ENCODE measurements at regions not wholly inside any gene's neighbourhood (a gene's known extent, or its start where the extent isn't known, plus 50 kb on each side); places are given as distances from the start of the nearest gene placed in this dataset.

GRCh38 chr6:76347539-76347938, 275.1 kb upstream of the IMPG1 start:
- TF ChIP-seq, protein P1, sequence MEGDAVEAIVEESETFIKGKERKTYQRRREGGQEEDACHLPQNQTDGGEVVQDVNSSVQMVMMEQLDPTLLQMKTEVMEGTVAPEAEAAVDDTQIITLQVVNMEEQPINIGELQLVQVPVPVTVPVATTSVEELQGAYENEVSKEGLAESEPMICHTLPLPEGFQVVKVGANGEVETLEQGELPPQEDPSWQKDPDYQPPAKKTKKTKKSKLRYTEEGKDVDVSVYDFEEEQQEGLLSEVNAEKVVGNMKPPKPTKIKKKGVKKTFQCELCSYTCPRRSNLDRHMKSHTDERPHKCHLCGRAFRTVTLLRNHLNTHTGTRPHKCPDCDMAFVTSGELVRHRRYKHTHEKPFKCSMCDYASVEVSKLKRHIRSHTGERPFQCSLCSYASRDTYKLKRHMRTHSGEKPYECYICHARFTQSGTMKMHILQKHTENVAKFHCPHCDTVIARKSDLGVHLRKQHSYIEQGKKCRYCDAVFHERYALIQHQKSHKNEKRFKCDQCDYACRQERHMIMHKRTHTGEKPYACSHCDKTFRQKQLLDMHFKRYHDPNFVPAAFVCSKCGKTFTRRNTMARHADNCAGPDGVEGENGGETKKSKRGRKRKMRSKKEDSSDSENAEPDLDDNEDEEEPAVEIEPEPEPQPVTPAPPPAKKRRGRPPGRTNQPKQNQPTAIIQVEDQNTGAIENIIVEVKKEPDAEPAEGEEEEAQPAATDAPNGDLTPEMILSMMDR (IDR thresholded peaks at IDR 0.05 in 4 of 5, conservative IDR thresholded peaks at IDR 0.05 in 1 of 5) = no peak
- TF ChIP-seq POLR2A (IDR thresholded peaks at IDR 0.05) = no peak

Measured in gastrocnemius medialis (tissue), 4 donors.